Hepatocyte (in vitro differentiated cells): ENCODE measurements at regions not wholly inside any gene's neighbourhood (a gene's known extent, or its start where the extent isn't known, plus 50 kb on each side); places are given as distances from the start of the nearest gene placed in this dataset.

Source experiments
- CTCF ChIP-seq: fragments of 200-600 bp; sonication (generic); IDR thresholded peaks from 2 replicates; pipeline ENCODE4 v1.5.1; 2016; ENCODE audit warnings: antibody characterized with exemption, mild to moderate bottlenecking; ENCODE audit not compliant: poor library complexity
- EZH2phosphoT487 ChIP-seq: fragments of 200-600 bp; sonication (generic); IDR thresholded peaks from one replicate; pipeline ENCODE4 v1.6.1; 2018; ENCODE audit warnings: antibody characterized with exemption, mild to moderate bottlenecking, low read depth, moderate library complexity; ENCODE audit not compliant: unreplicated experiment, severe bottlenecking

GRCh38 chr6:17017416-17017815 is 84.4 kb upstream of the STMND1 start:
- TF ChIP-seq CTCF: no peak
- TF ChIP-seq EZH2phosphoT487: no peak
